ENCODE measurements at regions not wholly inside any gene's neighbourhood (a gene's known extent, or its start where the extent isn't known, plus 50 kb on each side); places are given as distances from the start of the nearest gene placed in this dataset.

DNA sequence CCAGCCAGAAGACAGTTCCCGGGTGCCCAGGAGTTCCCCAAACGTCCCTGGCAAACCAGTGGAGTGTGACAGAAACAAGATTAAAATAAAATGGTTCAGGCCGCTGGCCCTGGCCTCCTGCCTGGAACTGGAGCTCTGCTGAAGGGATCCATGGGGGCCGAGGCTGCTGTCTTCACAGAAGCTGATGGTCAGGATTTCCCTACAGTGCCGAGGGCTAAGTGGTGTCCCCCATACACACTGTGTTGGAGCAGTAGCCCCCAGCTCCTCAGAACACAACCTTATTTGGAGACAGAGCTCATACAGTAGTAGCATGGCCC, 55.9 kb downstream of the MRPL36 start:
- intact Hi-C loops (cut with micrococcal nuclease), result no loop called here
- H3K9me3 Mint-ChIP-seq, result peaks cover 0 to 30% (median 15%) of the 10 kb centered on the region in 8 donors
- H3K27me3 Mint-ChIP-seq, result peaks cover 19 to 27% of the 10 kb centered on the region in 2 donors
- Histone ChIP-seq H3K36me3 (ENCODE audit: insufficient read depth, low read length) (no peaks in the 10 kb centered on the region), H3K9me3 (ENCODE audit: control insufficient read depth in 1 of 2, low read length in 2 of 2) (no peaks in the 10 kb centered on the region), H3K4me3 (ENCODE audit: low read length in 2 of 2) (no peak overlapping the region), H3K27ac (ENCODE audit: low read depth, low read length) (no peak overlapping the region), H3K4me1 (ENCODE audit: insufficient read depth, low read length) (no peaks in the 10 kb centered on the region), H3K27me3 (ENCODE audit: insufficient read depth, low read length) (no peaks in the 10 kb centered on the region)
- no peak overlapping the region for H3K4me3 Mint-ChIP-seq
- no peaks in the 10 kb centered on the region for H3K4me1 Mint-ChIP-seq
- peaks cover 0 to 4% of the 10 kb centered on the region in 2 donors for H3K36me3 Mint-ChIP-seq
- ChIA-PET CTCF (ENCODE audit: partially characterized antibody) (no interaction called here), POLR2A (ENCODE audit: partially characterized antibody) (no interaction called here)
- no peak overlapping the region for H3K27ac Mint-ChIP-seq
- DNase-seq, result no peak

DNA sequence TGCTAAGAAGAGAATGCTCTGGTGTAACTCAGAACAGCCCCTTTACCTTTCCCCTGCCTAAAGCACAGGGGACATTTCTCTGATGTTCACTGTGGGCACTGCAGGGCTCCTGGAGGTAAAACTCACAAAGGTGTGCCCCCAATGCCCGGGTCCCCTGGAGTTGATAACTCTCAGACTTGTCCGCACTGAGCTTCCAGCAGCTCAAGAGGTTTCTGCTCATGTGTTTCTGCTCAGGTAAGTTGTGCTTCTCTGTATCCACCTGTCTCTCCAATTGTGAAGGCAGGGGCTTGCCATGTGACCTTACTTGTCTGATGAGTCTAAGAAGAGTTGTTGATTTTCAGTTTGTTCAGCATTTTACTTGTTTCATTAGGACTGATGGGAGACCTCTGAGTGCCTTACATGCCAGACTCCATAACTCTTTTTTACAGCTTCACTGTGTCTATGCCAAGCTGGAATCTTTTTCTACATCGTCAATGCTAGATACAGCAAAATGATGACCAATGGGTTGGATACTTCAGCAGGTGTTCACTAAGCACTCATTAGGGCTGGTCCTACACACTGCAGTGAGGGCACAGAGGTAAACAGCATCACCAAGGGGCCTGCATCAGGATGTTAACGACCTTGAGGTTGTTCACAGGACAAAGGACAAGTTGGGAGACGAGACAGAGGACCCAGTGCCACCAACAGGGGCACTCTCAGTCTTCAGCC, 56.4 kb downstream of the MRPL36 start:
- H3K27me3 ChIP-seq (ENCODE audit: insufficient read depth, low read length), result no peaks in the 10 kb centered on the region
- intact Hi-C loops (cut with micrococcal nuclease), result no loop called here
- no peak overlapping the region for H3K27ac ChIP-seq (ENCODE audit: low read depth, low read length)
- H3K4me3 ChIP-seq (ENCODE audit: low read length in 2 of 2), result no peak overlapping the region
- Mint-ChIP-seq H3K9me3 (peaks cover 0 to 30% (median 15%) of the 10 kb centered on the region in 8 donors), H3K27ac (no peak overlapping the region), H3K4me1 (no peaks in the 10 kb centered on the region), H3K4me3 (no peak overlapping the region), H3K36me3 (peaks cover 0 to 4% of the 10 kb centered on the region in 2 donors), H3K27me3 (peaks cover 20 to 28% of the 10 kb centered on the region in 2 donors)
- no peaks in the 10 kb centered on the region for H3K4me1 ChIP-seq (ENCODE audit: insufficient read depth, low read length)
- H3K9me3 ChIP-seq (ENCODE audit: control insufficient read depth in 1 of 2, low read length in 2 of 2), result no peaks in the 10 kb centered on the region
- no peak for DNase-seq
- ChIA-PET POLR2A (ENCODE audit: partially characterized antibody) (no interaction called here), CTCF (ENCODE audit: partially characterized antibody) (no interaction called here)
- no peaks in the 10 kb centered on the region for H3K36me3 ChIP-seq (ENCODE audit: insufficient read depth, low read length)

DNA sequence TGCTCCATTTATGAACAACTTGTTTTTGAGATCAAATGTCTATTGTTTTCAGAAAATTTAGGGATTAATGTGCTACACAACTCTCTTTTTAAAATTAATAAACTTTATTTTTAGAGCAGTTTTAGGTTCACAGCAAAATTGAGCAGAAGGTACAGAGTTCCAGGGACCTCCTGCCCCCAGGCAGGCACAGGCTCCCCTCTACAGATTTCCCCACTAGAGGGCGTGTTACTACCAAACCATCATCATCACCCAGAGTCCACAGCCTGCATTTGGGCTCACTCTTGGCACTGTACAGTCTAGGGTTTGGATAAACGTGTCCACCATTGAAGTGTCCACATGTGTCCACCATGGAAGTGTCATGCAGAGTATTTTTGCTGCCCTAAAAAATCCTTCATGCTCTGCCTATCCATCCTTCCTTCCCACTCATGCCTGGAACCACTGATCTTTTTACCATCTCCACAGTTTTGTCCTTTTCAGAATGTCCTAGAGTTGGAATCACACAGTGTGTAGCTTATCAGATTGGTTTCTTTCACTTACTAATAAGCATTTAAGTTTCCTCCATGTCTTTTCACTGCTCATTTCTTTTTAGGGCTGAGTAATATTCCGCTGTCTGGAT, 61.7 kb downstream of the MRPL36 start:
- Mint-ChIP-seq H3K36me3 (peaks cover 0 to 4% of the 10 kb centered on the region in 2 donors), H3K4me1 (no peaks in the 10 kb centered on the region), H3K27me3 (peaks cover 14 to 18% of the 10 kb centered on the region in 2 donors), H3K4me3 (no peak overlapping the region), H3K9me3 (peaks cover 0 to 30% (median 15%) of the 10 kb centered on the region in 8 donors), H3K27ac (no peak overlapping the region)
- Histone ChIP-seq H3K36me3 (ENCODE audit: insufficient read depth, low read length) (no peaks in the 10 kb centered on the region), H3K27ac (ENCODE audit: low read depth, low read length) (no peak overlapping the region), H3K27me3 (ENCODE audit: insufficient read depth, low read length) (no peaks in the 10 kb centered on the region), H3K9me3 (ENCODE audit: control insufficient read depth in 1 of 2, low read length in 2 of 2) (no peaks in the 10 kb centered on the region), H3K4me1 (ENCODE audit: insufficient read depth, low read length) (no peaks in the 10 kb centered on the region), H3K4me3 (ENCODE audit: low read length in 2 of 2) (no peak overlapping the region)
- ChIA-PET POLR2A (ENCODE audit: partially characterized antibody) (interaction anchor here (1.2 kb wide), 1 partner anchor 62 kb away, joined by 3 read pairs; the partner anchor contains the start of gene MRPL36), CTCF (ENCODE audit: partially characterized antibody) (interaction anchor here (0.8 to 3.3 kb wide), 10 partner anchors 15 to 311 kb away, joined by 3 to 11 read pairs (median 4); no protein-coding TSS in a partner anchor)
- intact Hi-C loops (cut with micrococcal nuclease), result loop anchor here (1.0 to 5.0 kb wide), 2 partner anchors 64 to 300 kb away; partner anchors contain the start of gene NDUFS6
- DNase-seq, result peak in 4 of 5 donors; percentile 47 to 53 (median 50)

DNA sequence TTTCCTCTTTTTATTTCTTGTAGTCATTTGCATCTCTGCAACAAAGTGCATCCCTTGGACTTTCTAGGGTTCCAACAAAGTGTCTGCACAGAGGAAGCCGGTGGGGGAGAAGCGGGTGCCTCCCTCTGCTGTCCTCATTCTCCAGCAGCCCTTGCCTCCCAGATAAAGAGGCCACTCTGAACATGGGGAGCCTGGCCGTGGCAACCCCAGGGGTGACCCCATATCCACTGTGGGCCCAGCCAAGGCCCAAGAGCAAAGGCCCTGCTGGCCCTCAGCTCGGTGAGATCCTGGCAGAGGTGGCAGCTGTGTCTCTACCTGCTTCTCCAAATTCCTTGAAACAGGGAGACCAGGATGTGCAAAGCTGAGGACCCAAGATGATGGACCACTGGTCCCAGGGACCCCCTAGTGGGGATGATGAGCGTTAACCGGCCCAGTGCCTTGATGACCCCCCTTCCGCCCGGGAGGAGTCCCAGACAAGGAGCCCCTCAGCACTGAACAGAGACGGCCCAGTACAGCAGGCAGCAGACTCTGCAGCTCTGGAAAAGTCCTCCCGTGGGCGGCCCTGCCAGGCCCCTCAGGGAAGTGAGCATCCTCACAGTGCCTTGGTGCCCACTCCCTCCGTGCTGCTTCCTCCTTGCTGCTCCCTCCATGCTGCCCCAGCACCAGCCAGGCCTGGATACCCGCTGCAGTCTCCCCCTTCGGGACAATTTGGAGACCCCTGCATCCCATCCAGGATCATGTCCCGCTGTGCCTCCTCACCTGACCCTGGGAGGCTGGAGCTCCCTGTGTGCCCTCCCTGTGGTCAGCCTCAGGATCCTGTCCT, 62.5 kb downstream of the MRPL36 start:
- peaks cover 11 to 16% of the 10 kb centered on the region in 2 donors for H3K27me3 Mint-ChIP-seq
- H3K4me1 ChIP-seq (ENCODE audit: insufficient read depth, low read length), result no peaks in the 10 kb centered on the region
- H3K4me1 Mint-ChIP-seq, result no peaks in the 10 kb centered on the region
- no peak overlapping the region for H3K4me3 ChIP-seq (ENCODE audit: low read length in 2 of 2)
- peaks cover 0 to 26% (median 12%) of the 10 kb centered on the region in 8 donors for H3K9me3 Mint-ChIP-seq
- no peaks in the 10 kb centered on the region for H3K9me3 ChIP-seq (ENCODE audit: control insufficient read depth in 1 of 2, low read length in 2 of 2)
- no peaks in the 10 kb centered on the region for H3K36me3 ChIP-seq (ENCODE audit: insufficient read depth, low read length)
- H3K27ac Mint-ChIP-seq, result no peak overlapping the region
- POLR2A ChIA-PET (ENCODE audit: partially characterized antibody), result interaction anchor here (1.2 kb wide), 1 partner anchor 63 kb away, joined by 3 read pairs; the partner anchor contains the start of gene MRPL36
- DNase-seq, result no peak
- H3K27ac ChIP-seq (ENCODE audit: low read depth, low read length), result no peak overlapping the region
- H3K36me3 Mint-ChIP-seq, result peaks cover 0 to 1% of the 10 kb centered on the region in 2 donors
- no peak overlapping the region for H3K4me3 Mint-ChIP-seq
- intact Hi-C loops (cut with micrococcal nuclease), result loop anchor here (5.0 kb wide), 1 partner anchor 65 kb away; the partner anchor contains the start of gene NDUFS6
- CTCF ChIA-PET (ENCODE audit: partially characterized antibody), result interaction anchor here (0.8 to 3.3 kb wide), 5 partner anchors 56 to 312 kb away, joined by 3 to 11 read pairs (median 3); no protein-coding TSS in a partner anchor
- H3K27me3 ChIP-seq (ENCODE audit: insufficient read depth, low read length), result no peaks in the 10 kb centered on the region

DNA sequence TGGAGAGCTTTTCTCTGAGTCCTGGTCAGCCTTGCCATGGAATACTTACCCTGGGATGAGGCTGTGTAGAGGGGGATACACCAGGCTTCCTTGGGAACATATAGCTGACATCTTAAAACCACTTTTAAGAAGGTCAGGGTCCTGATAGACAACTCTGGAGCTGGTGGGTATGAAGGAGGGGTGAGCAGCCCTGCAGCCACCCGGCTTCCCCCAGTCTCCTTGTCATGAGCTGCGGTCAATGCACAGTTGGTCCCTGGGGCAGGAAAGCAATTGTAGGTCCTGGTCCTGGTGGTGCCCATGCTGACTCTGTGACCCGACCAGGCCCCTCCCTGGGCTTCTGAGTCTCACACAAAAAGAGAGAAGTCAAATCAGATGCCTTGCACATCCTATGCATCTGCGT, 63.6 kb downstream of the MRPL36 start:
- H3K27me3 ChIP-seq (ENCODE audit: insufficient read depth, low read length), result no peaks in the 10 kb centered on the region
- no peaks in the 10 kb centered on the region for H3K36me3 ChIP-seq (ENCODE audit: insufficient read depth, low read length)
- ChIA-PET POLR2A (ENCODE audit: partially characterized antibody) (no interaction called here), CTCF (ENCODE audit: partially characterized antibody) (interaction anchor here (0.9 to 3.3 kb wide), 3 partner anchors 13 to 57 kb away, joined by 3 to 11 read pairs (median 4); no protein-coding TSS in a partner anchor)
- H3K4me3 ChIP-seq (ENCODE audit: low read length in 2 of 2), result no peak overlapping the region
- Mint-ChIP-seq H3K4me3 (no peak overlapping the region), H3K36me3 (no peaks in the 10 kb centered on the region), H3K4me1 (no peaks in the 10 kb centered on the region), H3K9me3 (peaks cover 0 to 16% (median 7%) of the 10 kb centered on the region in 8 donors), H3K27me3 (peaks cover 10 to 19% of the 10 kb centered on the region in 2 donors), H3K27ac (no peak overlapping the region)
- no peaks in the 10 kb centered on the region for H3K9me3 ChIP-seq (ENCODE audit: control insufficient read depth in 1 of 2, low read length in 2 of 2)
- no peaks in the 10 kb centered on the region for H3K4me1 ChIP-seq (ENCODE audit: insufficient read depth, low read length)
- DNase-seq, result no peak
- intact Hi-C loops (cut with micrococcal nuclease), result loop anchor here (5.0 kb wide), 1 partner anchor 66 kb away; the partner anchor contains the start of gene NDUFS6
- H3K27ac ChIP-seq (ENCODE audit: low read depth, low read length), result no peak overlapping the region

DNA sequence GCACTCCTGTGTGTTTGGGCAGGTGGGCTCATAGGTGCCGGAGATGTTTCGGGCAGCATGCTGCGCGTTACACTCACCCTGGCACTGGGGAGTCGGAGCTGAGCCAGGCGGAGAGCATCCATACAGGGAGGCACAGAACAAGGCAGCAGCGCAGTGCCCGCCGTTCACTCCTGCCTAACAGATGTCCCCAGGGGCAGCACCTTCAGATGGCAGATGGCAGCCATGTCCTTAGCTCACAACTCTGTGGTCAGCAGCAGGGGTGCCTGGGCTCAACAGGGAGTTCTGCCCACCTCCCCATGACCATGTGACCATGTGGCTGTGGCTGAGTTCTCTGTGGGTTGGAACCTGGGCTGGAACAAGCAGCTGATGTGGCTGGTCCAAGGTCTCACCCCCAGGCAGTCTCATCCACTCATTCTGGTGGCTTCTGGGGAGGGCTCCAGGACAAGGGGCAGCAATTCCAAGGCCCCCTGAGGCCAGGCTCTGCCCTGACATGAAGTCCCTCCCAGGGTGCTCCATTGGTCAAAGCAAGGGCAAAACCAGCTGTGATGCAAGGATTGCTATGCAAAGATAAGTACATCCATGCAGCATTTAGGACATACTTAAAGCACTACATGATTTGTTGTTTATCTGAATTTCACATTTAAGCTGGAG, 64.2 kb downstream of the MRPL36 start:
- DNase-seq, result no peak
- CTCF ChIA-PET (ENCODE audit: partially characterized antibody), result interaction anchor here (0.9 to 3.3 kb wide), 3 partner anchors 14 to 58 kb away, joined by 3 to 11 read pairs (median 4); no protein-coding TSS in a partner anchor
- peaks cover 0 to 9% (median 3%) of the 10 kb centered on the region in 8 donors for H3K9me3 Mint-ChIP-seq

More for the DNA sequence above, 64.2 kb downstream of the MRPL36 start:
- no peaks in the 10 kb centered on the region for H3K4me1 ChIP-seq (ENCODE audit: insufficient read depth, low read length)
- no peaks in the 10 kb centered on the region for H3K36me3 ChIP-seq (ENCODE audit: insufficient read depth, low read length)
- no peak overlapping the region for H3K27ac Mint-ChIP-seq
- peaks cover 7 to 18% of the 10 kb centered on the region in 2 donors for H3K27me3 Mint-ChIP-seq
- no peaks in the 10 kb centered on the region for H3K36me3 Mint-ChIP-seq
- peak overlapping the region in 1 of 8 donors; percentile 41 for H3K4me3 Mint-ChIP-seq
- POLR2A ChIA-PET (ENCODE audit: partially characterized antibody), result no interaction called here
- no peaks in the 10 kb centered on the region for H3K9me3 ChIP-seq (ENCODE audit: control insufficient read depth in 1 of 2, low read length in 2 of 2)
- no peaks in the 10 kb centered on the region for H3K4me1 Mint-ChIP-seq
- H3K4me3 ChIP-seq (ENCODE audit: low read length in 2 of 2), result no peak overlapping the region
- intact Hi-C loops (cut with micrococcal nuclease), result loop anchor here (5.0 kb wide), 1 partner anchor 67 kb away; the partner anchor contains the start of gene NDUFS6
- H3K27me3 ChIP-seq (ENCODE audit: insufficient read depth, low read length), result no peaks in the 10 kb centered on the region
- H3K27ac ChIP-seq (ENCODE audit: low read depth, low read length), result no peak overlapping the region

All from CD4-positive, alpha-beta memory T cell (primary cell).